GM19463 (cell line): ENCODE measurements at regions not wholly inside any gene's neighbourhood (a gene's known extent, or its start where the extent isn't known, plus 50 kb on each side); places are given as distances from the start of the nearest gene placed in this dataset.
"Not testable (repeated sequence)": the region's sequence is repeated elsewhere in the genome, so short reads cannot be mapped to it uniquely, and the experiment has no call there.

Experiments
- ATAC-seq: cut with Tn5 transposase; IDR thresholded peaks from one replicate; pipeline ENCODE4 v1.9.1; 2021; ENCODE audit warnings: mild to moderate bottlenecking, moderate library complexity; ENCODE audit not compliant: unreplicated experiment

GRCh38 chr2:60358476-60358875 is 195.0 kb downstream of the BCL11A start:
- ATAC-seq = no peak

DNA sequence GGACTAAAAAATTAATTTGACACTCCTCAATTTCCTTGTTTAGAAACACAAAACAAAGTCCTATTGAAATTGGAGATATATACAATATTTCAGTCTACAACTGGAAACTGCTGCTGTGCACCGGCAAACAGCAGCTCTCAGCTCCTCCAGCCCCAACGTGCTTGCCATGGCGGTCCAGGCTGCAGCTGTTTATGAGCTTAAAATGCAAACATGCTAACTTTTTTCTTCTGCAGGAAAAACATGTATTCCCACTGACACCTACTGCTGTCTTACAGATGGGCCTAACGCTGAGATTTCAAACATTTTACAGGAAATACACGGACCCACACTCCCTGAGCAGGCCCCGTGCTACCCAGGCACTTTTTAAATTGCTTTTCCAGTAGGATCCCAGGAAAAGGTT is 195.5 kb downstream of the BCL11A start:
- no peak for ATAC-seq

DNA sequence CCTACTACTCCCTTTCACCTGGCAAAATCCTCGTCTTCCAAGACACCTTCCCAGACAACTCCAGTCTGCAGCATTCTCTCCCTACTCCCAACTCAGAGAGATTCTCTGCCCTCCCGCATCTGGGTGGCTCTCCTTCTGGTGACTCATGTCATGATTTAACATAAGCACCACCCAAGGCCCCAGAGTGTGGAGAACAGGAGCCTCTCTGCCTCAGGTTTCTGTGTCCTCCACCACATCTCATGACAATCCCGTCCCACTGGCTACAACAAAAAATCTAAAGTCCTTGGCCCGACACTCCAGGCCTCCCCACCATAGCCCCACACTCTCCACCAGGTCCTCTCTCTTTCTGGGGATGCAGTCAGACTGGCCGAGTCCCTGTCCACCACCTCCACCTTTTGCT is 197.1 kb downstream of the BCL11A start:
- no peak for ATAC-seq

DNA sequence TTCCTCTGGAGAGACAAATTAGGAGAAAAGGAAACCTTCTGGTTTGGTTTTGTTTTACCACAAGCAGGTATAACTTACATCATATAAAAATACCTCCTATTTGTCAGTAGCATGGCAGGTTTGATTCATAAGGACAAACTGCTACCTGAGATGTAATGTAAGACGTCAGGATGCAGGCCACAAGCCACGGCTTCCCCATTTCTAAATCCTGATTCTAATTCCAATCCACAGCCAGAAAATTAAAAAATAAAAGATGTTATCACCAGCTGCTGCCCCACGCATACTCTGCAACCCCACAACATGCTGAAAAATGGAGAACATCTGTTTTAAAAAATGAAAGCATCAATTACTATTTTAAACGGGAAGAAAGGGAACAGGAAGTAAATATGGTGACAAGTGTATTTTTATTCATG is 197.6 kb downstream of the BCL11A start:
- ATAC-seq = no peak

GRCh38 chr2:60354713-60355112 is 198.7 kb downstream of the BCL11A start:
- no peak for ATAC-seq

GRCh38 chr2:60353863-60354262 is 199.6 kb downstream of the BCL11A start:
- peak; percentile 31 for ATAC-seq

DNA sequence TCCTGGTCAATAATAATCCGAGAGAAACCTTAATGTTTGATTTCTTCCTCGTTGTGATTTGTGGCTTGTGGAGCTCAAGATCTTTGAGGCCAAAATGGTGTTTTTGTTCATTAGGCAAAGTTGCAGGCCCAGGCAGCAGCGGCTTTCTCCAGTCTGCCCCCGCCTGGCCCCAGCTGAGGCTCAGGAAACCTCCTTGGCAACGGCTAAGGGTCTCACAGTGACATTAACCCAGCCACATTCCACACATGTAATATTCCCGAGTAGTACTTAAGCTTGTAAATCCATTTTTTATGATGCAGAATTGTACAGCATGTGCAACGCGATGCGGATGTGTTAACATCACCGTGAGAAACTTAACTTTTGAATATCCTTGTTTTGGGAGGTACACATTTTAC is 200.1 kb downstream of the BCL11A start:
- ATAC-seq = peak; percentile 15

DNA sequence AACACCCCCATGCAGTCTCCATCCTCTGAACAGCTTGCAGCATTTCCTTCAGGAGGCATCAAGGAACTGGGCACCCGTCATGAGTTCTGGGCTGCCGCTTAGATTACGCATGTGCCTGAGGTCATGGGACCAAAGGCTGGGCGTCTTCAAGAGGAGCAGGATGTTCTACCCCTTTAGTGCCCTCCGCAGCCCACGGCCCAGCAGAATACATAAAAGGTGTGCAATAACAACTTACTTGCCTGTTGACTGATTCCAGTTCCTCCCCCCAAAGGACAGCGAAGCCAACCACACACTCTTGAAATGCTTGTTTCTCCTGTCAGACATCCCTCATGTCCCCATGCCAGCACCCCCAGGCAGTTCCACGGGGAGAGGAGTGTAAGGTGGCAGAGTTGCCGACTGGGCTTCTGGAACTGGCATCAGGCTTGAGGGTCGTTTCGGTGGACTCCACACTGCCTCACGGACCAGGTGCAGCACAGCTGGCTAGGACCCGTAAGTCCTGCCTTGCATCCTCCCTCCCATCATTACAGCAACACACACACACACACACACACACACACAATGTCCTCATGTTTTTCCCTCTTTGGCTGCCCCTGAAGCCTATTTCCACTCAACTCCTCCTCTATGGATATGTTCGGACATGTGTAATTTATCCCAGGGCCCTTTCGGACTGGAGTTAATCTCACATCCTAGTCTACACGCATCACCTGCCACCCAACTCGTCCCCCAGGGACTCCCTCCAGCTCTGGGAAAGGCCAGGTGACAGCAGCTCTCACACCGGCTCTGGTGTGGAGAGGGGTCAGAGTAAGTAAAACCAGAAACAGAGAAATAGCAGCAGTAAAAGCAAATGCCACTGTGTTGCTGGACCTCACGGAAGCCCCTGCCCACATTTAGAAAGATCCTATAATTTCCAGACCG is 200.7 kb downstream of the BCL11A start:
- ATAC-seq = peak; percentile 17

DNA sequence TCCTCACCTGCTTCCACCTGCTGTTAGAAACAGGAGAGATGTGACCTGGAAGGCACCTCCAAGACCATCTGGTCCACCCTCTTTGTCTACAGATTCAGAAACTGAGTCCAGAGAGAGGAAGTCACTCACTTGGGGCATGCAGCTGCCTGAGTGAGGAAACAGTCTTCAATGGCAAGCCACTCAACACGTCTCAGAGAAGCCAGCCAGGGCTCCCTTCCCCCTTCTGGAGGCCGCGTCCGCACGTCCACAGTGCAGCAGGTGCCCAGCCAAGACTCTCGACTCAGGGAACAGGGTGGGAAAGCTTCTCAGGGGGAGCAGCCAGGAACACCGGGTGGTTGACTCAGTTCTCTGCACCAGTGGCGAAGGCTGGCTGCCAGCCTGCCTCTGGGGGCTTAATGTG is 201.7 kb downstream of the BCL11A start:
- ATAC-seq = no peak

GRCh38 chr2:60351321-60351720 is 202.1 kb downstream of the BCL11A start:
- no peak for ATAC-seq

DNA sequence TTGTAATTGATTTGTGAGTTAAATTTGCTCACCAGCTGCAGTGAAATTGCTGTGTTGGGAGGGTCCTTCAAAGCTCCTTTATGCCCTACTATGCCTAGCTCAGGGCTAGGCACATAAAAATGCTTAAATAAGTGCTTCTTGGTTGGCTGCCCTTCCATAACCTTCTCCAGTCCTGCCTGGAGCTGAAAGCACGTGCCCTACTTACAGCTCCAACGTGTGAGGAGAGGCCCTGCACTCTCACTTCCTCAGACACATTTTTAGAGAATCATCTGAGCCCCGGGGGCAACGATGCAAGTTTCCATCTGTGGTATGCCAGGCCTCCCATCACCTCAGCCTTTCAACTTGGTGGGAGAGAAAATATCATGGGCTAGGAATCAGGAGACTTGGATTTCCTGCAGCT is 202.7 kb downstream of the BCL11A start:
- no peak for ATAC-seq

DNA sequence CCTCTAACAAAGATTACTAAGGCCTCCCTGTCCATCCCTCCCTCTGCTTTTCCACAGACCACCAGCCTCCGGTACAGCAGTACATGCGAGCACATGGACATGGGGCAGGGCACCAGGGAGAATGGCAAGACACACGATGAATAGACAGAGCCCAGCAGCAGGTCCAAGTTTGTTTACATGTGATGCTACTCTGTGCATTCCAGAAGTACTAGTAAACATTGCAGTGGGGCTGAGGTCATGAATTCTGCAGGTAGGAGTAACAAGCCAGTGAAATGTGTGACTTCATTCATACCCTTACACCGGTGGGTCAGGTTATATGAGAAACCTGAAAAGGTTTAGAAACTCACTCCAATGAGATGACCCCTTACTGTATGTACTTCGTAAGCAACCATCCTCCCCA is 205.7 kb downstream of the BCL11A start:
- ATAC-seq = no peak

- ATAC-seq = not testable (repeated sequence)
Measured at GRCh38 chr2:60342491-60342890, 211.0 kb downstream of the BCL11A start.

DNA sequence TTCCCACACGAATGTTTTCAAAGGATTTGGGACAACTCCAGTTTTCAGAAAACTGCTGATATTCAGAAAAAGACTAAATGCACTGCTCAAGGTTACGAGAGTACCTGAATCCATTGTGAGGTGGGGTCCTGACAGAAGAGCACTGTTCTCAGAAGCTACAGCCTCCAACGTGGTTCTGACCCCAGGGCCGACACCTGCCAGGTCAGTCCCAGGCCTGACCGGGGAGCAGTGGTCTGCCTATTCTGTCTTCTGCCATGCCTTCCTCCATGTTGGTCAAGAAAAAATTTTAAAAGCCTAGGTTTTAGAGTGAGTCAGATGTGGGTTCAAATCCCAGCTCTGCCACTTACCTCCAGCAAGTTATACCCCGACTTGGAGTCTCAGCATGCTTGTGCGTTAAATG is 212.3 kb downstream of the BCL11A start:
- no peak for ATAC-seq

GRCh38 chr2:60339286-60339685 is 214.2 kb downstream of the BCL11A start:
- ATAC-seq = no peak

DNA sequence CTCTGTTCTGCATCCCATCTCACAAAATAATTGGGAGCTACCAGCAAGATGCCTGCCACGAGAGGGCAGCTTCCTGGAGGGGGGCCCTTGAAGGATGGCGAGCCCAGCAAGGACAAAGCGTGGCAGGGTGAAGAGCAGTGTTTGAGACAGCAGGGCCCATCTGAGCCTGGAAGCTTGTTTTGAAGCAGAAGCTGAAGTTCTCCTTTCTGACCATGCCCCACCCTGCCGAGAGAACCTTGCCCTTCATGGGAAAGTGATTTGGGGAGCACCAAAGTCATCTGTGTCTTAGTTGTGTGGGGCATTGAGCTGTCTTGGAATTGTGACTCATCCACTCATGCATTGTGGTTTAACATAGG is 216.3 kb downstream of the BCL11A start:
- ATAC-seq = no peak

- peak; percentile 43 for ATAC-seq
Measured at GRCh38 chr2:60336442-60337141, 216.9 kb downstream of the BCL11A start.

GRCh38 chr2:60335533-60336237 is 217.8 kb downstream of the BCL11A start:
- ATAC-seq = no peak

- no peak for ATAC-seq
Measured at GRCh38 chr2:60334610-60335009, 218.8 kb downstream of the BCL11A start.

GRCh38 chr2:60333264-60333663 is 220.2 kb downstream of the BCL11A start:
- no peak for ATAC-seq

GRCh38 chr2:60331115-60331809 is 222.2 kb downstream of the BCL11A start:
- no peak for ATAC-seq
